ENCODE measurements at regions not wholly inside any gene's neighbourhood (a gene's known extent, or its start where the extent isn't known, plus 50 kb on each side); places are given as distances from the start of the nearest gene placed in this dataset.

GRCh38 chr13:78325585-78325984 lies 277.8 kb downstream of the POU4F1 start:
- no peak overlapping the region for H2BK15ac ChIP-seq (ENCODE audit: low read length)
- no CpG with 5 or more reads among the region's 1 CpG for WGBS, 2 donors (ENCODE audit: extremely low coverage in 2 of 2, insufficient read length in 2 of 2, insufficient replicate concordance in 1 of 2)
- no peaks in the 10 kb centered on the region for H3K36me3 ChIP-seq (replicated peaks in 1 of 2; ENCODE audit: control insufficient read depth in 2 of 2, insufficient read depth in 2 of 2, low read length in 2 of 2)
- H2BK5ac ChIP-seq (ENCODE audit: low read length): no peak overlapping the region
- no peak overlapping the region for H2BK120ac ChIP-seq (ENCODE audit: low read depth, low read length)
- no peak overlapping the region for H3K27ac ChIP-seq (replicated peaks; ENCODE audit: low read length)
- DNase-seq (ENCODE audit: low spot score): no peak
- no peak overlapping the region for H4K91ac ChIP-seq (ENCODE audit: low read depth, low read length, poor library complexity)
- no peak overlapping the region for H3K9ac ChIP-seq (ENCODE audit: low read depth, low read length, poor library complexity)
- H3K27me3 ChIP-seq (ENCODE audit: control insufficient read depth in 3 of 3, insufficient read depth in 3 of 3, low read depth in 1 of 3, low read length in 3 of 3): no peaks in the 10 kb centered on the region
- no peak overlapping the region for H3K14ac ChIP-seq (ENCODE audit: low read length)
- H3K79me1 ChIP-seq (ENCODE audit: low read depth, low read length): no peaks in the 10 kb centered on the region
- no peaks in the 10 kb centered on the region for H3K9me3 ChIP-seq (replicated peaks in 1 of 2; ENCODE audit: control insufficient read depth in 2 of 2, insufficient read depth in 1 of 2, low read depth in 1 of 2, low read length in 2 of 2)
- H4K8ac ChIP-seq (ENCODE audit: low read depth, low read length): no peak overlapping the region
- H3K18ac ChIP-seq (ENCODE audit: low read length): no peak overlapping the region
- H3K4me1 ChIP-seq (ENCODE audit: control insufficient read depth in 2 of 2, insufficient read depth in 1 of 2, low read depth in 1 of 2, low read length in 2 of 2): no peaks in the 10 kb centered on the region
- no peak overlapping the region for H3K4me3 ChIP-seq (ENCODE audit: low read length in 2 of 2)
- H2BK12ac ChIP-seq (ENCODE audit: low read length): no peak overlapping the region
- no peak overlapping the region for H2AK5ac ChIP-seq (ENCODE audit: low read depth, low read length)
- no peak overlapping the region for H3K4me2 ChIP-seq (ENCODE audit: insufficient read depth, low read length, poor library complexity, severe bottlenecking)
- no peak overlapping the region for H3K23ac ChIP-seq (ENCODE audit: low read depth, low read length, poor library complexity)
- no peak overlapping the region for H3K4ac ChIP-seq (ENCODE audit: low read length)
- H2AFZ ChIP-seq (ENCODE audit: low read length): no peak overlapping the region

DNA sequence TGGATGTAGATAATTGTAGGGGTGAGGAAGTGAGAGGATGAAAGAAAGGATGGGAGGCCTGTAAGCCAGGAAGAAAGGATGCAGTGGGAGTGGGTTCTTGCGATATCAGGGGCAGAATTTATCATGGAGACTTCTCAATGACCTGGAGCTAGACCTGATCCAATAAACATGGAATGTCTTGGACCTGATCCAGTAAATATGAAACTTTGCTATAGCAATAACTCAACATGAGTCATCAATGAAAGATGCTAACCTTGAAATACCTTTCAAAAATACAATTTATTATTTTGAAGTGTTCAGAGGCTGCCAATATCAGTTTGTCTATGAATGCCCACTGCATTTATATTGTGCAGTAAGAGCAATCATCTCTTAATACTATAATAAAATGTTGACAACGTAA lies 279.5 kb downstream of the POU4F1 start:
- Histone ChIP-seq H2BK12ac (ENCODE audit: low read length) (no peak overlapping the region), H2AFZ (ENCODE audit: low read length) (no peak overlapping the region), H2BK15ac (ENCODE audit: low read length) (no peak overlapping the region), H3K23ac (ENCODE audit: low read depth, low read length, poor library complexity) (no peak overlapping the region), H3K36me3 (replicated peaks in 1 of 2; ENCODE audit: control insufficient read depth in 2 of 2, insufficient read depth in 2 of 2, low read length in 2 of 2) (no peaks in the 10 kb centered on the region), H4K8ac (ENCODE audit: low read depth, low read length) (no peak overlapping the region), H3K9ac (ENCODE audit: low read depth, low read length, poor library complexity) (no peak overlapping the region), H3K9me3 (replicated peaks in 1 of 2; ENCODE audit: control insufficient read depth in 2 of 2, insufficient read depth in 1 of 2, low read depth in 1 of 2, low read length in 2 of 2) (no peaks in the 10 kb centered on the region), H2BK5ac (ENCODE audit: low read length) (no peak overlapping the region), H3K4me3 (ENCODE audit: low read length in 2 of 2) (no peak overlapping the region), H3K18ac (ENCODE audit: low read length) (no peak overlapping the region), H4K91ac (ENCODE audit: low read depth, low read length, poor library complexity) (no peak overlapping the region), H2BK120ac (ENCODE audit: low read depth, low read length) (no peak overlapping the region), H3K27ac (replicated peaks; ENCODE audit: low read length) (no peak overlapping the region), H3K79me1 (ENCODE audit: low read depth, low read length) (no peaks in the 10 kb centered on the region), H3K27me3 (ENCODE audit: control insufficient read depth in 3 of 3, insufficient read depth in 3 of 3, low read depth in 1 of 3, low read length in 3 of 3) (no peaks in the 10 kb centered on the region), H3K14ac (ENCODE audit: low read length) (no peak overlapping the region), H3K4me1 (ENCODE audit: control insufficient read depth in 2 of 2, insufficient read depth in 1 of 2, low read depth in 1 of 2, low read length in 2 of 2) (no peaks in the 10 kb centered on the region), H3K4me2 (ENCODE audit: insufficient read depth, low read length, poor library complexity, severe bottlenecking) (no peak overlapping the region), H3K4ac (ENCODE audit: low read length) (no peak overlapping the region), H2AK5ac (ENCODE audit: low read depth, low read length) (no peak overlapping the region)
- no CpG with 5 or more reads among the region's 2 CpGs for WGBS, 2 donors (ENCODE audit: extremely low coverage in 2 of 2, insufficient read length in 2 of 2, insufficient replicate concordance in 1 of 2)
- DNase-seq (ENCODE audit: low spot score): no peak

GRCh38 chr13:78323040-78323439 lies 280.3 kb downstream of the POU4F1 start:
- H3K27ac ChIP-seq (replicated peaks; ENCODE audit: low read length): no peak overlapping the region
- no peak overlapping the region for H2AFZ ChIP-seq (ENCODE audit: low read length)
- no peak overlapping the region for H3K4ac ChIP-seq (ENCODE audit: low read length)
- H3K79me1 ChIP-seq (ENCODE audit: low read depth, low read length): no peaks in the 10 kb centered on the region
- H3K27me3 ChIP-seq (ENCODE audit: control insufficient read depth in 3 of 3, insufficient read depth in 3 of 3, low read depth in 1 of 3, low read length in 3 of 3): no peaks in the 10 kb centered on the region
- H3K18ac ChIP-seq (ENCODE audit: low read length): no peak overlapping the region
- no peak overlapping the region for H3K4me2 ChIP-seq (ENCODE audit: insufficient read depth, low read length, poor library complexity, severe bottlenecking)
- no peak overlapping the region for H3K23ac ChIP-seq (ENCODE audit: low read depth, low read length, poor library complexity)
- H2BK12ac ChIP-seq (ENCODE audit: low read length): no peak overlapping the region
- H3K14ac ChIP-seq (ENCODE audit: low read length): no peak overlapping the region
- no peak overlapping the region for H2BK120ac ChIP-seq (ENCODE audit: low read depth, low read length)
- no peak overlapping the region for H2AK5ac ChIP-seq (ENCODE audit: low read depth, low read length)
- DNase-seq (ENCODE audit: low spot score): no peak
- H2BK15ac ChIP-seq (ENCODE audit: low read length): no peak overlapping the region
- H3K9me3 ChIP-seq (replicated peaks in 1 of 2; ENCODE audit: control insufficient read depth in 2 of 2, insufficient read depth in 1 of 2, low read depth in 1 of 2, low read length in 2 of 2): no peaks in the 10 kb centered on the region
- H3K4me1 ChIP-seq (ENCODE audit: control insufficient read depth in 2 of 2, insufficient read depth in 1 of 2, low read depth in 1 of 2, low read length in 2 of 2): no peaks in the 10 kb centered on the region
- no peaks in the 10 kb centered on the region for H3K36me3 ChIP-seq (replicated peaks in 1 of 2; ENCODE audit: control insufficient read depth in 2 of 2, insufficient read depth in 2 of 2, low read length in 2 of 2)
- H3K4me3 ChIP-seq (ENCODE audit: low read length in 2 of 2): no peak overlapping the region
- H3K9ac ChIP-seq (ENCODE audit: low read depth, low read length, poor library complexity): no peak overlapping the region
- H4K91ac ChIP-seq (ENCODE audit: low read depth, low read length, poor library complexity): no peak overlapping the region
- no peak overlapping the region for H4K8ac ChIP-seq (ENCODE audit: low read depth, low read length)
- H2BK5ac ChIP-seq (ENCODE audit: low read length): no peak overlapping the region

GRCh38 chr13:78319101-78319627 lies 284.2 kb downstream of the POU4F1 start:
- Histone ChIP-seq H2BK120ac (ENCODE audit: low read depth, low read length) (no peak overlapping the region), H2AFZ (ENCODE audit: low read length) (no peak overlapping the region), H3K14ac (ENCODE audit: low read length) (no peak overlapping the region), H3K4me2 (ENCODE audit: insufficient read depth, low read length, poor library complexity, severe bottlenecking) (no peak overlapping the region), H3K27me3 (ENCODE audit: control insufficient read depth in 3 of 3, insufficient read depth in 3 of 3, low read depth in 1 of 3, low read length in 3 of 3) (no peaks in the 10 kb centered on the region), H3K9me3 (replicated peaks in 1 of 2; ENCODE audit: control insufficient read depth in 2 of 2, insufficient read depth in 1 of 2, low read depth in 1 of 2, low read length in 2 of 2) (no peaks in the 10 kb centered on the region), H3K36me3 (replicated peaks in 1 of 2; ENCODE audit: control insufficient read depth in 2 of 2, insufficient read depth in 2 of 2, low read length in 2 of 2) (no peaks in the 10 kb centered on the region), H4K8ac (ENCODE audit: low read depth, low read length) (no peak overlapping the region), H3K4ac (ENCODE audit: low read length) (no peak overlapping the region), H2BK5ac (ENCODE audit: low read length) (no peak overlapping the region), H3K27ac (replicated peaks; ENCODE audit: low read length) (no peak overlapping the region), H3K9ac (ENCODE audit: low read depth, low read length, poor library complexity) (no peak overlapping the region), H3K4me1 (ENCODE audit: control insufficient read depth in 2 of 2, insufficient read depth in 1 of 2, low read depth in 1 of 2, low read length in 2 of 2) (no peaks in the 10 kb centered on the region), H4K91ac (ENCODE audit: low read depth, low read length, poor library complexity) (no peak overlapping the region), H2BK15ac (ENCODE audit: low read length) (no peak overlapping the region), H3K18ac (ENCODE audit: low read length) (no peak overlapping the region), H2BK12ac (ENCODE audit: low read length) (no peak overlapping the region), H3K4me3 (ENCODE audit: low read length in 2 of 2) (no peak overlapping the region), H3K79me1 (ENCODE audit: low read depth, low read length) (no peaks in the 10 kb centered on the region), H3K23ac (ENCODE audit: low read depth, low read length, poor library complexity) (no peak overlapping the region), H2AK5ac (ENCODE audit: low read depth, low read length) (no peak overlapping the region)
- DNase-seq (ENCODE audit: low spot score): no peak
- WGBS, 2 donors (ENCODE audit: extremely low coverage in 2 of 2, insufficient read length in 2 of 2, insufficient replicate concordance in 1 of 2): no CpG with 5 or more reads among the region's 1 CpG
